ENCODE measurements at regions not wholly inside any gene's neighbourhood (a gene's known extent, or its start where the extent isn't known, plus 50 kb on each side); places are given as distances from the start of the nearest gene placed in this dataset.
A peak's percentile ranks its signal among the peaks of the same experiment; 100 is the strongest.

DNA sequence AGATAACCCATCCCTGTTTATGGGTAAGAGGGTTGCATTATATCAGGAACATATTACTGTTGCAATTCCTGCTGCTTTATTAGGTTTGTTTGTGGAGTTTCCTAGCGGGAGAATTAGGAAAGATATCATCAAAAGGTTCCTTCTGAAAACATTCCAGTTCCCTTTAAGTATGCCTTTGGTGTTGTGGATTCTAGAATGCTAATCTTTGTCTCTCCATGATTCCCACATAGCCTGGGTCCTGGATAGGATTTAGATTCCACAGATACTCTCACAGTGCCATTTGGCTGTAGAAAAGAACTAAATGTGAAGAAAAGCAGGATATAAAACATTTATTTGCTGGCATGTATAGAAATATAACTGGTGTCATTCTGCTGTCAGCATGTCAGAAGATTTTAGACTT lies 338.7 kb downstream of the PCDH18 start:
- no peak for DNase-seq

DNA sequence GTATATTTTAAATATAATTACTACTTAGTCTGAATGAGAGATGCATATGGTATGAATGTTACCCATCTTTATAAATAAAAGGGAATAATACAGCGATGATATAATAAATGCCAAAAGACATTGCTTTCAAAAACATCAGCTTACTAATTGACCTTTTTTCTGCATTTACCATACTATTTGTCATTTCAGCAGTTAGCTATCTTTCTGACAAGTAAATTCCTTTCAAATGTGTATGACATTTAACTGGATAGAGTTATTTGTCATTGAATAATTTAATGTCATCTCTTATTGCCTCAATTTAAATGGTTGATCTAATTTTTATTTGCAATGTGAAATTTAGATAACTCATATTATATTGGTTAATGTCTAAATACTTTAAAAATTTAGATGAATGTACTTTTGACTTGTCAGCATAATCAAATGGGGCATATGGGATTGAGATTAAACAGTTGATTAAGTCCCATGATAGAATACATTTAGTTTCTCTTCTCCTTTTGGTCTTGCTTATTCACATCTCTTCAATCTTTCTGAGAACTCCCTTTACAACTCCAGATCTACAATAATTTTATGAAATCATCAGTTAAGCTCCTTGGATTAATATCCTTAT lies 350.9 kb downstream of the PCDH18 start:
- no peak for DNase-seq

DNA sequence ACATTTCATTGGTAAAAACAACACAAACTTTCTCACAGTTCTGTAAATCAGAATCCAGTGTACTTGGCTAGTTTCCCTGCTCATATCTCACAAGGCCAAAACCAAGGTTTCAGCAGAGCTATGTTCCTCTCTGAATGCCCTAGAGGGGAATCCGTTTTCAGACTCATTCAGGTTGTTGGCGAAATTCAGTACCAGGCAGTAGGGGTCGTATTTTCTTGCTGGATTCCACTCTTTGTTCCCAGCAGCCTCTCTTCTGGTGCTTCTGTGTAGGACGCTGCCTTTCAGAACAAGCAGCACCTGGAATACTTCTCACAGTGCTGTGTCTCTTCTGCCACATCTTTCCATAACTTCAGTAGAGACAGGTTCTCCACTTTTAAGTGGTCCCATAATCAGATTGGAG lies 351.9 kb downstream of the PCDH18 start:
- no peak for DNase-seq

DNA sequence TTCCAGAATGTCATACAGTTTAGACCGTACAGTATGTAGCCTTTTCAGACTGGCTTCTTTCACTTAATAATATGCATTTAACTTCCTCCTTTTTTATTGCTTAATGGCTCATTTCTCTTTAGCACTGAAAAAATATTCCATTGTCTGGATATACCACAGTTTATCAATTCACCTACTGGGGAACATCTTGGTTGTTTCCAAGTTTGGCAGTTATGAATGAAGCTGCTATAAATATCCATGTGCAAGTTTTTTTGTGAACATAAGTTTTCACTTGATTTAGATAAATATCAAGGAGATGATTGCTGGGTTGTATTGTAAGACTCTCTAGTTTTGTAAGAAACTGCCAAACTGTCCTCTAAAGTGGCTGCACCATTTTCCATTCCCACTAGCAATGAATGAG lies 375.5 kb downstream of the PCDH18 start:
- no peak for DNase-seq

DNA sequence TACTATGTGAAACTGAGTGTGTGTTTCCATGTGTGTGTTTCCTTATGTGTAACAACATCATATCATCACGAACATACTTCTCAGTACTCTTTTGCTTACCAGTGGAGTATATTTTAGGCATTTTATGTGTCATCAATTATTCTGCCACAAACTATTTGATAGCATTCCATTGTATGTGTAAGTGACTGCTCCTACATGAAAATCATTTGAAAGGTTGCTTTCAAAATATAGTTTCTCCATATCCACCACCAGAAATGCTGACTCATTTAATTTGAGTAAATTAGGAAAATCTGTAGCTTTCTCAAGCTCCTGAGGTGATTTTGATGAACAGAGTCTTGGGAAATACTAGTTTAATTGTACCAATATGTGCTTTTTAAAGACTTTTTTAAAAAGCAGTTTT lies 376.2 kb downstream of the PCDH18 start:
- DNase-seq: no peak

DNA sequence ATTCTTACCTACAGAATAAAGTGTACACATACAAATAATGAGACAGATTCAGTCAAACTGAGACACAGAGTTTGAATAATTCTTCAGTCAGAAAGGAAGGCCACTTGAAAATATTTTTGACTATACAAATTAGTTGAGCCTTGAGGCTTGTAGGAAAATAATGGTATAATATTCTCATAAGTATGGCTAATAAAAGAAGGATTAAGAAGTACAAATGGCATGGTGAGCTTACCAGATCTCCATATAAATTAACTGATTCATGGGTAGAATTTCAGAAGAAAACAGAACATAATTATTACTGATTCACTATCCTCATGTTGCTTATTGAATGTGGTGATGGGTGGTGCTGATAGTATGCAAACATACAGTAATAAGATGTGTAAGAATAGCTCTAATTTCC lies 401.1 kb downstream of the PCDH18 start:
- DNase-seq: no peak

DNA sequence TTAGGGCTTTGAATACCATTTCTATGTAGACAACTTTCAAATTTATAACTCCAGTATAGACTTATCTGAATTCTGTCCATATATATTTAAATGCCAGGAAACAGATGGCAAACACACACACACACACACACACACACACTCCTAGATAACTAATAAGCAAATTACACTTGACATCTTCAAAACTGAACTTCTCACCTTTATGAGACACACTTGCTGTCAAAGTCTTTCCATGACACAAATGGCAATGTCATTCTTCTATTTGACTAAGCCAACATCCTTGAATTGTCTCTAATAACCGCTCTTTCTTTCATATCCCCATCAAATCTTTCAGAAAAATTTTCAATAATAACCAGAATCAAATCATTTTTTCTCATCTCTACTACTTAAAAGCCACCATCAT lies 402.4 kb downstream of the PCDH18 start:
- DNase-seq: no peak

DNA sequence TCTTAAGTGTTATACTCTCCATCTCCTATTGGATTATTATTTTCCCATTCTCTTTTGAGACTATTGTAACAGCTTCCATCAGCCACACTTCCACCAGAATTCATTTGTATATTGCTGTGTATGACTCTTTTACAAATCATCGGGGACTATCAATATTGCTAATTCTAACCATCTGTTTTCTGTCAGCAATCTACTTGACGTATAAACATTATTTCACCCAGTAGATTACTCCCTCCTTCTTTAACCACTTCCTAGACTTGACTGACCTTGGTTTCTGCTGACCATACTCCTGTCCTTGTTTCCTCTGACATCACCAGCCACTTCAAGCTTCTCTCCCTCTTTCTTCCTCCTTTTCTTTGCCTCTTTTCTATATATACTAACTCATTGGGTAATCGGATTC lies 402.9 kb downstream of the PCDH18 start:
- peak; percentile 27 for DNase-seq

DNA sequence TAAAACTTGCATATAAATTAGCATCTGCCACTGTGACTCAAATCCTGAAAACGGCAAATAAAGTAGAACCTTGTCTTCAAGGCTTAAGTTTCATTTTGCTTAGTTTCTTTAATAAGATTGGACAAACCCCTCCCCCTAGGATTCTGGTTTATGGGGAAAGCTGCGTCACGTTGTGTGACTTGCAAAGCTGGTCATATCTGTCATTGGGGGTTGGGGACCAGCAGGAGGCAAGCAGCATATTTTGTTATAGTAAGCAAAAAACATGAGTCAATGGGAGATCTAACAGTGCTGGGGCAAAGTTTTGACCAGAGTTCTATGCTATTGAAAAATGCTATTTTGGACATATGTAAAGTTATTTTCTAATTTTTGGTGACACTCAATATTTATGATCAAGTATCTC lies 407.3 kb downstream of the PCDH18 start:
- DNase-seq: peak; percentile 88

DNA sequence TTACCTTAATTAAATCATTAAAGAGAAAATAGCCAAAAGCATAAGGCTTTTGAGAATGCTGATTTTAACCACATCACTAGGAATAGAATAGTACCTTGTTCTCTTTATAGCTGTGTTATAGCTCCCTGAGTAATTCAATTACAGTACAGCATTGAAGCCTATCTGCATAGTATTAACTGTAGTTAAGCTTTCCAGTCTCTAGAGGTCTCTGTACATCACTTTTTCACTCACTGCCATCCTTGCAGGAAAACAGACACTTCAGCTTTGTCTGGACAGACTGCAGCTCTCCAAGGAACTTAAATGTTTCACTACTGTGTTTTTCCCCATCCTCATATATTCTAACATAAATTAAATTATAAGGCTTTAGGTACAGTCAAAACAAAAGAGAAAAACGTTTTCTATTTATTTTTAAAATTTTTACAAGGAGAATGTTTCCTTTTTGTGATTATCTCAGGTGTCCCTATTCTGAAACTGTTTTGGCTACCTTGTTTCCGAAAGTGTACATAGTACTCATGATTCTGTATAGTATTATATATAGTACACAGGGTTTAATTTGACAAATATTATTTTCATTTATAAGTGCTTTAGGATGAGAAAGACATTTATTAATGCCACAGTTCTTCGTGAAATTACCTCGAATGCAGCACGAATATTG lies 407.9 kb downstream of the PCDH18 start:
- peak; percentile 87 for DNase-seq

DNA sequence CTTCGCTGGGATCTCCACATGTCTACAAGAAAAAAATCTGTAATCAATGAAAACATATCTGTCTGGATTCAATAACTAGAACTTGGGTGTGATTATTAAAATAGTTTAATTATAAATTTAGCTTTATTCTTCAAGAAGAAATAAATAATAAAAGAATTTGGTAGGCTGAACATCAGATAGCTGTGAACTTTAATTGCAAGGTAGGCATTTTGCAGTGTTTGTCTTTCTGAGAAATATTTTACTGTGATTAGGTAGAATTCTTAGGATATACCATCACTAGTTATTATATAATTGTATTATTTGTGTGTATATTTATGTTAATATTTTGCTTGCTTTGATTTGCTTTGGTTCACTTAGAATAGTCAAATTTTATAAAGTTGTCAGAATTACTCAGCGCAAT lies 409.4 kb downstream of the PCDH18 start:
- DNase-seq: no peak

DNA sequence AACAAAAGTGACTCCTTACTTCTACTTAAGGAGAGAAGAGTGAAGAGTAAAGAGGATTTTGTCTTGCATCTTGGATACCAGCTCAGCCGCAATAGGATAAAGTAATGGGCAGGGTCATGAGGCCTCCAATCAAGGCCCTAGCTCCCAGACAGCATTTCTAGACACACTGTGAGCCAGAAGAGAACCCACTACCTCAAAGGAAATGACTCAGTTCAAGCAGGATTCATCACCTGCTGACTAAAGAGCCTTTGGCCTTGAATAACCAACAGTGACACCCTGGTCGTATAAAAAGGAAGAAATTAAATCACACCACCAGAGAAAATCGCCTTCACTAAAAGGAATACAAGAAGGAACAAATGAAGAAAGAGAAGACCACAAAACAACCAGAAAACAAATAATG lies 416.1 kb downstream of the PCDH18 start:
- DNase-seq: no peak

DNA sequence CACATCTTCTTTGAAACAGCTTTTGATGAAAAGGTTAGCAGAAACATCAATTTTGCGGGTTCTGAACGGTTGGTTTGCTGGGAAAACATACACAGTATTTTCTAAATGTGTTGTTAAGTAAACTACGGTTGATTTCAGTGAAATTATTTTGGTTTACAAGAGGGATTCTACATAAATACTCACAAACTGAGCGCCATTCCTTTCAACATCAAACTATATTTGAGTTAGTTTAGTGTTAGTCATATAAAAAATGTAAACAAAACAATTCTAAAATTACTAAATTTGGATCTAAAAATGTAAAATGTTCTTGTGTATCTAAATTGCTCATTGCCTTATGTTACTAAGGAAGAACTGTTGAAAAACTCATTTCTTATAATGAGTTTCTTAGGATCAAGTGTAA lies 425.6 kb downstream of the PCDH18 start:
- no peak for DNase-seq

DNA sequence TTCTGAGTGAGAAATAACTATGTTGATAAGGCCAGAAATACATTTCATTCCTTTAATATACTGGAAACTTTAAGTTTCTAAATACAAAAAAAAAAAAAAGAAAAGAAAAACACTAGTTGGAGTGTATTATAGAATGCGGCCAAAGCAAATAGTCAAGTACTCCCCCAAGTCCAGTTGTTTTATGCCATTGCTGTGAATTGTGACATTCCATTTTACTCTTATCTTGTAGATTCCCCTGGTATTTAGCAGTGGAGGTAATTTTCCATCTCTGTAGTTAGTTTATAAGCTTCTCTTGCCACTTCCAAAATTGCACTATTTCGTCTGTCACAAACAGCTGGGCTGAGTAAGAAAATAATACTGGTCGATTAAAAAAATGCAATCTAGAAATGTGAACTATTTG lies 426.0 kb downstream of the PCDH18 start:
- no peak for DNase-seq

DNA sequence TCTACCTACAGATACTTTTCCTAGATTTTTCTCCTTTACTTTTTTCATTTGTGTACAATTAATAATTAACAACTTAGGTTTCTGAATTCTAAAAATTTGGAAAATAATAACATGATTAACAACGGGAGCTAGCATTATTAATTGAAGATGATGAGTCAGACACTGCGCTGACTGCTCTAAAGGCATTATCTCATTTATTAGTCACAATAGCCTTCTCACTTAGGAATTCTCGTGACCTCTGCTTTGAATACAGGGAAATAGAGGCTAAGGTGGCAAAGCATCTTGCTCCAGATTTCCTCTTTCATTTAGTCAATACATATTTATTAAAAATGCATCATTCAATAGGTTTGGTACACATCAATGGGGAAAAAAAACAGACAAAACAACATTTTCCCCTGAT lies 441.3 kb downstream of the PCDH18 start:
- no peak for DNase-seq

DNA sequence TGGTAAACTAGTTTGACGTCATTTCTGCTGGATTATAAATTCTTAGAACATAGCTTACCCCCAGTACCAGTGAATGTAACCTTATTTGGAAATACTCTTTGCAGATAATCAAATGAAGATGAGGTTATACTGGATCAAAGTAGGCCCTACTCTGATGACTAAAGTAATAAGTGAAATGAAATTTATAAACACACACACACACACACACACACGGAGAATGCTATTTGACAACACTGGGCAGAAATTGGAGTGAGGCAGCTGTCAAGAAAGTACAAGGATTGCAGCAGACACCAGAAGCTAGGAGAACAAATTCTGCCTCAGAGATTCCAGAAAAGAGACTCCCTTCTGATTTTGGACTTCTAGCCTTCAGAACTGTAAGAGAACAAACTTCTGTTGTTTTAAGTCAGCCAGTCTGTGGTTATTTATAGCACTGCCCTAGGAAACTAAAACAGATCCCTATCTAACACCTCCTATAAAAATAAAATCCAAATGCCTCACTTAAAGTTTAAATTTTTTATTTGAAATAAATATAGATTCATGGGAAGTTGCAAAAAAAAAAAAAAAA lies 448.6 kb downstream of the PCDH18 start:
- DNase-seq: no peak

DNA sequence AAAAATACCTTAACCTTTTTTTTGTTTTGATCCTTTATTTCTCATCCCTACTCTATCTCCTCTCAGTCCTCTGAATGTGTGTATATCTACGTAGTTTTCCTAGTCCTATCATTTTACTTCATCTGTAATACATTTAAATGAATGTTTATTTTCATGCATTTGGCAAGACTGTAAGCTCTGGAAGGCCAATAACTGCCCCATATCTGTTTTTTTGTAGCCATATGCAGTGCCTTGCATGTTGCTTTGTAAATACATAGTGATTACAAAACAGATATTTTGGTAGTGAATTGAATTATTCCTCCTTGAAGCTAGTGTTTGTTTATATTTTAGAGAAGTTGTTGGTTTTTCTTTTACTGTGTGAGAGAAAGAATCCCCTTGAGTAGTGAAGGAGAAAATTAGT lies 450.2 kb downstream of the PCDH18 start:
- DNase-seq: no peak

DNA sequence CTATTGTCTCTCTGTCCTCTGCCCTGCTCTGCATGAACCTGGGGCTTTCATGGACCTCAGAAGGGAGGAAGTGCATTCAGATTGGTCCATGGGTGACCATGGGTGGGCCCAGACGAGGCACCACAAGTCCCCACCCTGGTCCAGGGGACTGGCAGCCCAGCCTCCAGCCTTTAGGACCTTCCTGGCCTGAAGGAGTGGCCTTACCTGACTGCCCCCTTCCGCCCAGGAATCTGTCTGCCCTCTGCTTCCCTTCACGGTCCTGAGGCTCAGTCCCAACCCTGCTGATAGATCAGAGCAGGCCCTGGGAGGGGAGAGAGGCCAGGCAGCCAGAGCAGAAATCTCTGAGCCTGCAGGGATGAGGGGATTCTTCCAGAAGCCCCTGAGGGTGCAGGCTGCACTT lies 455.4 kb downstream of the PCDH18 start:
- no peak for DNase-seq

DNA sequence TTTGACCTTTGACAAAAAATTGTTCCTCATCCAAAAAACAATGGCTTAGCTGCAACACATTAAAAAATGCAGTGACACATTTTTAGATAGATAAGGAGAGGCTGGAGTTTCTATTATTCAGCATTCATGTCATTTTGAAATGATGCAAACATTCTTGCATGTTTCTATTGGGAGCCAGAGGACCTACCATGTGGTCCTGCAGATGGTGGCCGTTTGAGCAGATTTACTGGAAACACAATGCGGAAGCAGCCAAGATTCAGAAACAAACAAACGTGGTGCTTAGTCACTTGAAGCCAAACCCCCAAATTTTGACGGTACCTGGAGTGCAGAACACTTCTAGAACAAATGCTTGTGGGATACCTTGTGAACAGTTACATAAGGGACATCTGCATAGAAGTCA lies 456.7 kb downstream of the PCDH18 start:
- no peak for DNase-seq

DNA sequence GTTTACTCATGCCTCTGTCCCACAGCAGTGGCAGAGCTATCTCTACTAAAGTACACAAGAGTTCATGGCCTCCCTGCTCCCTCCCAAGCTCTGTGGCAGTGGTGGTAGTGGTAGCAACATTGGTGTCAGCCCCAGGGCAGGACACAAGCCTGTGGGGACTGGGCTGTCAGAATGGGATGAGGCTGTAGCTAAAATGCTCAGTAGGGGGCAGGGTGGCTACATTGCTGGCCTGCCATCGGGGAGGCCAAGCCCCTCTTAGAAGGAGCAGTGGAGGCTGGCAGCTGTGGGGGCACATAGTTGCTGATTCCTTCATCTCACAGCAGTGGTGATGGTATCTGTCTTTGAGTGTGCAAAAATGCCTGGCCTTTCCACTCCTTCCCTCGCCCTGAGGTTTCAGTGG lies 461.7 kb downstream of the PCDH18 start:
- DNase-seq: no peak

DNA sequence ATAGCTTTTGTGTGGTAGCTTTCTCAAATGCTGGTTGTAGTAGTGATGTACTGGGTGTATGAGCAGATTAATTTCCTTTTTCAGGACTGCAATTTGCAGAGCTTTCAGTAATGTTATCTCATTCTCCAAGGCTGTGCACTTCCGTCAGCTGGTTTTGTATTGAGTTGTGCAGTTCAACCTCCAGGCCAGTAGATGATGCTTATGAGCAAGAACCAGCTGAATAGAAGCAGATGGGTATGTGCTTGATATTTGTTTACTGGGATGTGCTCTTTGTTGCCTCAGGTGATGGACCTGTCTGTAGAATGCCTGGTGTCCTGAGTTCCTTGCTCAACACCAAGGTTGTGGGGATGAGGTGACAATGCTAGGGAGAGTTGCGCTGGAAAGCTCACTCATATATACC lies 462.8 kb downstream of the PCDH18 start:
- peak; percentile 16 for DNase-seq

DNA sequence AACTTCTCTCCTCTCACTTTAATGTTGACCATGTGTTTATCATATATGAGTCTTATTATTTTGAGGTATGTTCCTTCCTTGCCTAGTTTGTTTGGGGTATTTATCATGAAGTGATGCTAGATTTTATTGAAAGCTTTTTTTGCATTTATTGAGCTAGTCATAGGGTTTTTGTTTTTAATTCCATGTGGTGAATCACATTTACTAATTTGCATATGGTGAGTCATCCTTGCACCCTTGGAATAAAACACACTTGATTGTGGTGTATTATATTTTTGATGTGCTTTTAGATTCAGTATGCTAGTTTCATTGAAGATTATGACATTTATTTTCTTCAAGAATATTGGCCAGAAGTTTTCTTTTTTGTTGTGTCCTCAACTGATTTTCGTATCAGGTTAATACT lies 464.6 kb downstream of the PCDH18 start:
- no peak for DNase-seq

DNA sequence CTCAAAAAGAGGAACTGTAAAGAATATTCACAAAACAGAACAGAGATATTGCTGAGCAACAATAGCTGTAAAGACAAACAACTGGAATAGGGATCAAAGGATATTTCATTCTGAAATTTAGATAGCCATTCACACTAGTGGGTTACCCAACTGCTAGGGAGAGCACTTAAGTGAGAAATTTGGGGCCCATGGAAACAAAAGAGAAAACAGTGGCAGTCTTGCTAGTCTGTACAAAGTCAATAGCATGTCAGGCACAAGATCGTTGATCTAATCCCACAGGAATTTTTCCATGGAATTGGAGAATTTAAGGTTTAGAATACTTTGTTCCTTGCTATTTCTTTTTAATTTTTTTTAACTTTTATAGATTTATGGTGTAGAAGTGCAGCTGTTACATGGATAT lies 467.0 kb downstream of the PCDH18 start:
- DNase-seq: peak; percentile 48

DNA sequence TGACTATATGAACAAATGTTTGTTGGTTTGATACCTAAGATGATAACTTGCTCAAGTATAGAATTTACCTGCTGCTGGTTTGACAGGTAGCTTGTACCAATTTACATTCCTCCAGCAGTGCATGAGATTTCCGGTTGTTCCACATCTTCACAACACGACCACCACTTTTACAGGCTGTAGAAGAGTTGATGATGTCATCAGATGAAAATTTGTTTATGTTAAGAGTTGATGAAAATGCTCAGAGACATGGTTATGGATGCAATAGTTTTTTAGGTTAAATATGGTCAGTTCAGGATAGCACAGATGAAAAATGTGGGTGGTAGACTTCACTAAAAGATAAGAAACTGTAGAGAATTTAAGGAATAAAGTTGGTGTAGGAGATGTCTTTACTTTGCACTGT lies 468.3 kb downstream of the PCDH18 start:
- DNase-seq: no peak

DNA sequence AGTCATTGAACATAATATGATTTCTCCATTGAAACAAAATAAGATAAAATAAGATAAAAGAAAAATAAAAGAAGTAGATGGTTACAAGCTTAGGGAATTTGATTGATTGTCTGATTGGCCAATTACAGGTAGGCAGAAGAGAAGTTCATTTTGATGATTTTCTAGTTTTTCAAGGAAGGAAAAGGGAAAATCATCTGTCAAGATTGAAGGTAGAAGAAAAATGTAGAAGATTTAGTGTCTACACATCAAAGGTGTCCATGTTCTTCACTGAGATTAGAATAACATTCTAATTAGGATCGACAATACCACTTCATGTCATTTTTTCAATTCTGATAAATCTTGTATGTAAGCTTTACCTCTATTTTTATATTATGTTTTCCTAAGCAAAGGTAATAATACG lies 489.1 kb downstream of the PCDH18 start:
- no peak for DNase-seq
